Transverse colon (tissue), 4 donors: ENCODE measurements at regions not wholly inside any gene's neighbourhood (a gene's known extent, or its start where the extent isn't known, plus 50 kb on each side); places are given as distances from the start of the nearest gene placed in this dataset.

Experiments used
- DNase-seq: peaks from one replicate; pipeline ENCODE4 v3.0.0-alpha.2; 2019
- H3K27ac ChIP-seq, 4 donors: fragments of 200-600 bp; sonication (generic); 2 replicates each; pipeline ENCODE4 v1.5.1; 2016 to 2018; ENCODE audit warnings: inconsistent platforms in 4 of 4
- H3K27me3 ChIP-seq: fragments of 200-600 bp; sonication (generic); 2 replicates; pipeline ENCODE4 v1.5.1; 2017; ENCODE audit warnings: inconsistent platforms
- H3K36me3 ChIP-seq, 4 donors: fragments of 200-600 bp; sonication (generic); 2 replicates each; pipeline ENCODE4 v1.5.1; 2017 to 2019; ENCODE audit warnings: inconsistent platforms in 4 of 4
- H3K4me1 ChIP-seq, 4 donors: fragments of 200-600 bp; sonication (generic); 2 replicates each; pipeline ENCODE4 v1.5.1; 2017 to 2020; ENCODE audit warnings: inconsistent platforms in 4 of 4
- H3K4me3 ChIP-seq, 4 donors: fragments of 200-600 bp; sonication (generic); 1 replicate in 1 of 4; 2 replicates in 3 of 4; pipeline versions ENCODE4 v1.5.1 to v1.6.1; 2017 to 2019; ENCODE audit warnings: inconsistent platforms in 4 of 4
- H3K9me3 ChIP-seq, 2 donors: fragments of 200-600 bp; sonication (generic); 2 replicates each; pipeline ENCODE4 v1.5.1; 2017 to 2019; ENCODE audit warnings: inconsistent platforms in 2 of 2
- EP300 ChIP-seq: sonication (generic); formaldehyde crosslinking; IDR thresholded peaks from one replicate; pipeline ENCODE4 v1.6.1; 2017; ENCODE audit warnings: antibody characterized with exemption, low read depth
- POLR2A ChIP-seq: fragments of 450-650 bp; IDR thresholded peaks from one replicate; pipeline ENCODE4 v1.6.1; 2016; ENCODE audit warnings: antibody characterized with exemption, mild to moderate bottlenecking, moderate library complexity
- POLR2AphosphoS5 ChIP-seq, 3 donors: sonication (generic); formaldehyde crosslinking; IDR thresholded peaks; one replicate each; pipeline ENCODE4 v1.6.1; 2016; ENCODE audit warnings: antibody characterized with exemption in 3 of 3
- WGBS, 2 donors: methylation state at CpG; one replicate each; pipeline ENCODE4 v1.1.5; 2018; ENCODE audit warnings: low coverage in 1 of 2; 5-methylcytosine and 5-hydroxymethylcytosine counted together
- in situ Hi-C, 4 donors: fragments of 200-750 bp; cut with MboI; loops; one replicate each; pipeline versions ENCODE4 v1.15.0 to v1.15.1; 2017; ENCODE audit warnings: low sequenced_read_pairs in 3 of 4, low pct_ligation_motif_present in 1 of 4, low pct_unique_long_range_greater_than_20kb in 1 of 4
- intact Hi-C: fragments of 100-400 bp; cut with DNase I; formaldehyde crosslinking; loops from one replicate; pipeline ENCODE4 v1.15.1; 2023; ENCODE audit warnings: low total_unique reads
- TF ChIP-seq, protein P1 (sequence below), 5 experiments: fragments of 200-600 bp in 3 of 5; fragments of 450-650 bp in 2 of 5; sonication (generic) in 3 of 5; IDR thresholded peaks; 1 replicate in 2 of 5; 2 replicates in 3 of 5; pipeline ENCODE4 v1.5.1; 2016 to 2017; ENCODE audit warnings: antibody characterized with exemption in 5 of 5, inconsistent platforms in 3 of 5, mild to moderate bottlenecking in 2 of 5, moderate library complexity in 1 of 5

DNA sequence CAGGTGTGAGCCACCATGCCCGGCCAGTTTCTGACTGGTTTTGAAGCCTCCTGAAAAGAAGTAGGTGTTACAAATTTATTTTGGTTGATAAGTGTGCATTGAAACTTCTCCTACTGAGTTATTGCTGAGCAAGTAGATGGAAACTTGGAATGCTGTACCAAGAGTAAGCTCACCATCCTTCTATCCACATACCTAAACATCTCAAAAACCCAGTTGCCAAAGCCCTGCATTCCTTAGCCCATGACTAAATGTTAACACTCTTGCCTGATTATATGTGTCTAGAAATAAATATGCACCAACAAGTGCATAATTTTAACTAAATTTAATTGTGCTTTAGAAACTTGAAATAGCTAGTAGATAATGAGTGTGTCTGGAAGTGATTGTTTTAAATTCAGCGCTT lies 357.8 kb downstream of the DUSP6 start:
- DNase-seq: no peak
- in situ Hi-C loops: loop anchor here (25.0 kb wide), 3 partner anchors 407 to 882 kb away; partner anchors contain the start of genes KITLG (in 4 of the 4), CEP290 (in 2 of the 4) and TMTC3 (in 2 of the 4)
- TF ChIP-seq POLR2A (no peak), POLR2AphosphoS5 (IDR thresholded peaks at IDR 0.05) (no peak), EP300 (no peak)
- H3K27me3 ChIP-seq: no peaks in the 10 kb centered on the region
- H3K4me1 ChIP-seq: no peaks in the 10 kb centered on the region
- intact Hi-C loops: loop anchor here (10.0 kb wide), 1 partner anchor 880 kb away; no protein-coding TSS in a partner anchor
- 90 to 92% methylated on average over 1 to 2 of the region's 2 CpGs for whole genome bisulfite sequencing, 2 donors
- H3K36me3 ChIP-seq: no peaks in the 10 kb centered on the region
- no peaks in the 10 kb centered on the region for H3K9me3 ChIP-seq
- no peak overlapping the region for H3K27ac ChIP-seq
- no peak overlapping the region for H3K4me3 ChIP-seq

DNA sequence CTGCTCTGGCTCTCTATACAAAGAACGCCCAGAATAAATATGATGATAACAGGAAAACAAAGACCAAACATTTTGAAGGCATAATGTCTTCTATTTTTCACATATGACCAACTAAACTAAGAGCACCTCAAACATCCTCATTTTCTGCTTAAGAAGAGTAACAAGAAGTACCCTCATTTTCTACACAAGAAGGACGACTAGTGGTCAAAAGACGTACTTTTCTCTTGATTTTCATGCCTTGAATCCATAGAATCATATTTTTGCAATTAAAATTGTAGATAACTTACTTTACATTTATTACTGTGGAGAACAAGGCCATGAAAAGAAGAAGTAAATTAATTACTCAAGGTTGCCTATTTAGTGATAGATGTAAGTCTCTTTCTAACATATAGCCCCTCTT lies 358.6 kb downstream of the DUSP6 start:
- Histone ChIP-seq H3K27ac (no peak overlapping the region), H3K27me3 (no peaks in the 10 kb centered on the region), H3K4me3 (no peak overlapping the region), H3K9me3 (no peaks in the 10 kb centered on the region), H3K4me1 (no peaks in the 10 kb centered on the region), H3K36me3 (no peaks in the 10 kb centered on the region)
- in situ Hi-C loops: loop anchor here (25.0 kb wide), 3 partner anchors 406 to 881 kb away; partner anchors contain the start of genes KITLG (in 4 of the 4), CEP290 (in 2 of the 4) and TMTC3 (in 2 of the 4)
- no peak for DNase-seq
- 3 to 8% methylated on average over 3 of the region's 3 CpGs for WGBS, 2 donors
- no peak for TF ChIP-seq EP300
- TF ChIP-seq, protein P1, sequence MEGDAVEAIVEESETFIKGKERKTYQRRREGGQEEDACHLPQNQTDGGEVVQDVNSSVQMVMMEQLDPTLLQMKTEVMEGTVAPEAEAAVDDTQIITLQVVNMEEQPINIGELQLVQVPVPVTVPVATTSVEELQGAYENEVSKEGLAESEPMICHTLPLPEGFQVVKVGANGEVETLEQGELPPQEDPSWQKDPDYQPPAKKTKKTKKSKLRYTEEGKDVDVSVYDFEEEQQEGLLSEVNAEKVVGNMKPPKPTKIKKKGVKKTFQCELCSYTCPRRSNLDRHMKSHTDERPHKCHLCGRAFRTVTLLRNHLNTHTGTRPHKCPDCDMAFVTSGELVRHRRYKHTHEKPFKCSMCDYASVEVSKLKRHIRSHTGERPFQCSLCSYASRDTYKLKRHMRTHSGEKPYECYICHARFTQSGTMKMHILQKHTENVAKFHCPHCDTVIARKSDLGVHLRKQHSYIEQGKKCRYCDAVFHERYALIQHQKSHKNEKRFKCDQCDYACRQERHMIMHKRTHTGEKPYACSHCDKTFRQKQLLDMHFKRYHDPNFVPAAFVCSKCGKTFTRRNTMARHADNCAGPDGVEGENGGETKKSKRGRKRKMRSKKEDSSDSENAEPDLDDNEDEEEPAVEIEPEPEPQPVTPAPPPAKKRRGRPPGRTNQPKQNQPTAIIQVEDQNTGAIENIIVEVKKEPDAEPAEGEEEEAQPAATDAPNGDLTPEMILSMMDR (IDR thresholded peaks at IDR 0.05): peak; percentile 56 to 72 (median 57)
- intact Hi-C loops: loop anchor here (10.0 kb wide), 1 partner anchor 879 kb away; no protein-coding TSS in a partner anchor

DNA sequence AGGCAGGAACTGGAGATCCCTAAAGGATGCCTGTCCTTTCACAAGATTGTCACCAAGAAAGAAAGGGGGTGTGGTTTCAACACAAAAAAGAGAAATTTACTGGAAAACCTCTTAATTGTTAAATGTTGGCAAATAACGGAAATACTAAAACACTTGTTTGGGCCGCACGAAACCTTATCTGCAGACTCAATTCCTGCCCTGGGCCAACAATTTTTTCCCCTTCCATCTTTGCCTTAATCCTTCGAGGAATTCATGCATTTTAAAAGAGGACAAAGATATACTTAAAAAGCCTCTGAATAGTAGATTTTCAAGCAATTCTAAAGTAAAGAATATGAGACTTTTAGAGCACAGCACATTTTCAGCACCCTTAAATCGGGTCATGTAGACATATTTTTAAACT lies 366.2 kb downstream of the DUSP6 start:
- no peak for TF ChIP-seq POLR2A
- TF ChIP-seq, protein P1 (IDR thresholded peaks at IDR 0.05): no peak
- no peak for TF ChIP-seq POLR2AphosphoS5 (IDR thresholded peaks at IDR 0.05)
- TF ChIP-seq EP300: no peak
- H3K4me3 ChIP-seq: no peak overlapping the region
- no peaks in the 10 kb centered on the region for H3K36me3 ChIP-seq
- no peak overlapping the region for H3K27ac ChIP-seq
- no peak for DNase-seq
- 84 to 85% methylated on average over 5 of the region's 5 CpGs for WGBS, 2 donors
- in situ Hi-C loops (loop anchor here (10.0 to 25.0 kb wide), 4 partner anchors 399 to 874 kb away; partner anchors contain the start of genes KITLG (in 4 of the 4), CEP290 (in 2 of the 4) and TMTC3 (in 2 of the 4)), intact Hi-C loops (no loop called here)
- H3K9me3 ChIP-seq: no peaks in the 10 kb centered on the region
- no peaks in the 10 kb centered on the region for H3K4me1 ChIP-seq
- no peaks in the 10 kb centered on the region for H3K27me3 ChIP-seq

DNA sequence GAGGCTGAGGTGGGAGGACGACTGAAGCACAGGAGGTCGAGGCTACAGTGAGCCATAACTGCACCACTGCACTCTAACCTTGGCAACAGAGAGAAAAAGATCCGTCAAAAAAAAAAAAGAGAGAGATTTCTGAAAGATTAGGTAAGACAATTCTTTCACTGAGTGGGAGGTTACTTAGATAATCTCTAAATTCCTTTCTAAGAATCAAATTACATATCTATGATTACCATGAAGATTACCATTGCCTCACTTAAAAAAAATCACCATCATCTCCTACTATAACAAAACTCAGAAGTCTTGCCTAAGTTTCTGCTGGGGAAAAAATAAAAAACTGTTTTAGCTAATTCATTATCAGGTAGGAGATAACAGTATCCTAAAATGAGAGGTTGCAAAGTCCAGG lies 366.7 kb downstream of the DUSP6 start:
- no peaks in the 10 kb centered on the region for H3K36me3 ChIP-seq
- in situ Hi-C loops: loop anchor here (10.0 to 25.0 kb wide), 4 partner anchors 398 to 873 kb away; partner anchors contain the start of genes KITLG (in 4 of the 4), CEP290 (in 2 of the 4) and TMTC3 (in 2 of the 4)
- H3K4me1 ChIP-seq: no peaks in the 10 kb centered on the region
- H3K4me3 ChIP-seq: no peak overlapping the region
- TF ChIP-seq, protein P1 (IDR thresholded peaks at IDR 0.05): no peak
- no peak for TF ChIP-seq POLR2AphosphoS5 (IDR thresholded peaks at IDR 0.05)
- no peak for TF ChIP-seq POLR2A
- no peak for TF ChIP-seq EP300
- intact Hi-C loops: no loop called here
- no peaks in the 10 kb centered on the region for H3K9me3 ChIP-seq
- no peaks in the 10 kb centered on the region for H3K27me3 ChIP-seq
- DNase-seq: no peak
- 80 to 100% methylated on average over 1 to 3 of the region's 3 CpGs for WGBS, 2 donors
- H3K27ac ChIP-seq: no peak overlapping the region
